ENCODE measurements at regions not wholly inside any gene's neighbourhood (a gene's known extent, or its start where the extent isn't known, plus 50 kb on each side); places are given as distances from the start of the nearest gene placed in this dataset.

GRCh38 chr1:55311057-55311641 is 96.0 kb upstream of the USP24 start:
- WGBS (ENCODE audit: insufficient coverage, insufficient replicate concordance, low lambda C conversion rate, missing lambda C conversion rate) = 30% methylated on average over 7 of the region's 7 CpGs
- RAD21 ChIA-PET (ENCODE audit: unreplicated experiment) = no interaction called here
- H2AFZ ChIP-seq (ENCODE audit: control insufficient read depth, low read depth, low read length) = no peak overlapping the region

More at GRCh38 chr1:55311057-55311641, 96.0 kb upstream of the USP24 start:
- SMC1A ChIA-PET (ENCODE audit: uncharacterized antibody, unreplicated experiment) = no interaction called here
- no peak for FAIRE-seq
- Histone ChIP-seq H3K27ac (ENCODE audit: control insufficient read depth, insufficient read depth) (no peak overlapping the region), H3K9ac (ENCODE audit: control insufficient read depth, insufficient read depth, low read length) (no peak overlapping the region), H3K27me3 (replicated peaks in 1 of 2; ENCODE audit: control insufficient read depth in 2 of 2, insufficient read depth in 2 of 2, low read length in 1 of 2) (no peaks in the 10 kb centered on the region), H3K79me2 (ENCODE audit: control insufficient read depth, insufficient read depth, low read length) (no peaks in the 10 kb centered on the region), H3K4me3 (no peak overlapping the region), H3K36me3 (ENCODE audit: control insufficient read depth in 2 of 2, insufficient read depth in 2 of 2, low read length in 1 of 2) (no peaks in the 10 kb centered on the region), H3K4me2 (ENCODE audit: control insufficient read depth, insufficient read depth) (no peak overlapping the region), H4K20me1 (ENCODE audit: control insufficient read depth, insufficient read depth) (no peaks in the 10 kb centered on the region), H3K4me1 (ENCODE audit: control insufficient read depth, insufficient read depth, low read length) (no peaks in the 10 kb centered on the region), H3K9me3 (replicated peaks; ENCODE audit: control insufficient read depth, insufficient read depth, low read length) (no peaks in the 10 kb centered on the region)
- no peak for DNase-seq (ENCODE audit: low read depth, low spot score)
- no peak for ATAC-seq
- no peak for TF ChIP-seq ZNF217 (IDR thresholded peaks at IDR 0.05)
- no peak for TF ChIP-seq FOS (IDR thresholded peaks at IDR 0.05; ENCODE audit: borderline replicate concordance, extremely low read depth, insufficient read length)
- no peak for TF ChIP-seq SRF (IDR thresholded peaks at IDR 0.05; ENCODE audit: low read depth in 2 of 2, low read length in 2 of 2)
- TF ChIP-seq HDGF (IDR thresholded peaks at IDR 0.05) = no peak
- no peak for TF ChIP-seq YY1 (IDR thresholded peaks at IDR 0.05; ENCODE audit: low read depth, low read length)
- no peak for TF ChIP-seq ZBTB11 (CRISPR knock-in tag; IDR thresholded peaks at IDR 0.05)
- TF ChIP-seq, protein P1, sequence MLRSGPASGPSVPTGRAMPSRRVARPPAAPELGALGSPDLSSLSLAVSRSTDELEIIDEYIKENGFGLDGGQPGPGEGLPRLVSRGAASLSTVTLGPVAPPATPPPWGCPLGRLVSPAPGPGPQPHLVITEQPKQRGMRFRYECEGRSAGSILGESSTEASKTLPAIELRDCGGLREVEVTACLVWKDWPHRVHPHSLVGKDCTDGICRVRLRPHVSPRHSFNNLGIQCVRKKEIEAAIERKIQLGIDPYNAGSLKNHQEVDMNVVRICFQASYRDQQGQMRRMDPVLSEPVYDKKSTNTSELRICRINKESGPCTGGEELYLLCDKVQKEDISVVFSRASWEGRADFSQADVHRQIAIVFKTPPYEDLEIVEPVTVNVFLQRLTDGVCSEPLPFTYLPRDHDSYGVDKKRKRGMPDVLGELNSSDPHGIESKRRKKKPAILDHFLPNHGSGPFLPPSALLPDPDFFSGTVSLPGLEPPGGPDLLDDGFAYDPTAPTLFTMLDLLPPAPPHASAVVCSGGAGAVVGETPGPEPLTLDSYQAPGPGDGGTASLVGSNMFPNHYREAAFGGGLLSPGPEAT (IDR thresholded peaks at IDR 0.05; ENCODE audit: low read depth) = no peak
- TF ChIP-seq HDAC6 (IDR thresholded peaks at IDR 0.05; ENCODE audit: unreplicated experiment) = no peak
- TF ChIP-seq CBX3 (IDR thresholded peaks at IDR 0.05; ENCODE audit: borderline replicate concordance, low read depth) = no peak
- TF ChIP-seq NR2F1 (conservative IDR thresholded peaks at IDR 0.05) = no peak
- no peak for TF ChIP-seq HCFC1 (IDR thresholded peaks at IDR 0.05; ENCODE audit: low read length)
- no peak for TF ChIP-seq EED (IDR thresholded peaks at IDR 0.05; ENCODE audit: low read depth)
- TF ChIP-seq TBL1XR1 (IDR thresholded peaks at IDR 0.05; ENCODE audit: low read depth, low read length) = no peak
- POLR2A ChIA-PET = no interaction called here
- no TSS peak for BruUV-seq (replicated peaks)
- in situ Hi-C loops (cut with MboI) = no loop called here
- CTCF ChIA-PET = interaction anchor here (1.1 kb wide), 1 partner anchor 42 kb away, joined by 3 read pairs; no protein-coding TSS in a partner anchor
- intact Hi-C loops (cut with micrococcal nuclease; ENCODE audit: unreplicated experiment) = no loop called here
